NCI-H2029 (cell line): ENCODE measurements at regions not wholly inside any gene's neighbourhood (a gene's known extent, or its start where the extent isn't known, plus 50 kb on each side); places are given as distances from the start of the nearest gene placed in this dataset.

Experiments
- DNase-seq: peaks from one replicate; lab custom pipeline; 2025; lab: John Stamatoyannopoulos, UW

- DNase-seq = no peak
Measured at GRCh38 chr2:196535061-196535460, 104.5 kb upstream of the CCDC150 start.

- no peak for DNase-seq
Measured at GRCh38 chr2:196535742-196536141, 103.8 kb upstream of the CCDC150 start.

GRCh38 chr2:196537311-196537710, 102.2 kb upstream of the CCDC150 start:
- no peak for DNase-seq

DNA sequence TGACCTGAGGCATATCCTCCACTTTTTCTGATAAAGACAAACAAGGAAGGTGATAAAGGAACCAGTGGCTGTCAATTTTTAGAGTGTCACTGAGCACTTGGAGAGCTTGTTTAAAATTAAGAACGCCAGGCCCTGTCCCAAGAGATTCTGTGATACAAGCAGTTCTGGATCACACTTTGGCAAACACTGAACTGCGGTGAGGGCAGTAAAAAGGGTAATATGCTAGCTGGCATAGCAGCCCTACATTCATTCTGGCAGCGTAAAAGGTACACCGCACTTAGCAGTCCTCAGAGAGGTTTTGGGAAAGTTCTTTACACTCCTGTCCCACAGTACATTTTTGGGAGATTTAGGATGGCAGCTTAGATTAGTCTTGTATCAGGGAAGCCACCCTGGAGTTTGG, 101.3 kb upstream of the CCDC150 start:
- DNase-seq = no peak

DNA sequence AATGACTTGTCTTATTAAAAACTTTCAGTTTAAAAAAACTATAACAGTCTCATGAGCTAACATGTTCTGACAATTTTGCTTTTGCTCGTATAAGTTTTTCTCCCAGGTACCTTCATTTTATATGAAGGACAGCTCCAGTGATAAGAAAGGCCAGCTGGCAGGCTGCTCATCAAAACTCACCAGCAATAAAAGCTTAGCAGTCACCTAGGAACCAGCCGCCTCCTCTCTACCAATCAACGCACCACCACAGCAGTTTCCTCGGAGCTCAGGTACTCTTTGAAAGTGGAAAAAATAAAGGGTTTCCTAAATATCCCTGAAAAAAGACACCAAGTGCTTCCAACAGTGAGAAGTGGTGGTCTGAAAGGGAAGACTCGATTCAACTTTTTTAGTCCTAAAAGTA, 100.9 kb upstream of the CCDC150 start:
- DNase-seq = no peak

- DNase-seq = no peak
Measured at GRCh38 chr2:196544906-196545433, 94.5 kb upstream of the CCDC150 start.

GRCh38 chr2:196546151-196546919, 93.2 kb upstream of the CCDC150 start:
- no peak for DNase-seq

- DNase-seq = no peak
Measured at GRCh38 chr2:196549052-196549451, 90.5 kb upstream of the CCDC150 start.

DNA sequence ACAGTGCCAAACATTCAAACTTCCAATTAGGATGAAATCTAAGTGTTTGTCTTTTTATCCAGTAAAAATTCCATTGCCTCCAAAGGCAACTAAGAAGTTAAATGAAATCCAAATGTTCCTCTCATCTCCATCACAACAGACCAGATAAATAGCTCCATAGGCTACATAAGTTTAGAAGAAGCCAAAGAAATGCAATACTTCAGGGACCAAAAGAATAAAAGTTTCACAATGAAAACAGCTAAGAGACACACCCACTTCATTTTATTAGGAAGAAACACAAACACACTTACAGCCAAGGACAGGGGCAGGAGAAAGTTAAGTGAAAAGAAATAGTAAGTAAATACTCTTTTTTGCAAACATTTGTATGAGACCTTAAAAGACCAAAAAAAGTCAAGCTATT, 88.5 kb upstream of the CCDC150 start:
- DNase-seq = no peak

DNA sequence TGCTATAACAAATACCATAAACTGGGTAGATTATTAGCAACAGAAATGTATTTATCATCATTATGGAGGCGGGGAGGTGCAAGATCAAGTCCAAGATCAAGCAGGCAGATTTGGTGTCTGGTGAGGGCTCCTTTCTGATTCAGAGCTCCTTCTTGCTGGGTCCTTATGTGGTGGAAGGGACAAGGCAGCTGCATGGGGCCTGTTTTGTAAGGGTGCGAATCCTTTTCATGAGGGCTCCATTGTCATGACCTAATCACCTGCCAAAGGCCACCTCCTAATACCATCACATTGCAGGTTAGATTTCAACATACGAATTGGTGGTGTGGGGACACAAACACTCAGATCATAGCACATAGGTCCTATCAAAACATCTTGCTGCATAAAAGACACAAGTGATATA, 84.4 kb upstream of the CCDC150 start:
- DNase-seq = no peak

DNA sequence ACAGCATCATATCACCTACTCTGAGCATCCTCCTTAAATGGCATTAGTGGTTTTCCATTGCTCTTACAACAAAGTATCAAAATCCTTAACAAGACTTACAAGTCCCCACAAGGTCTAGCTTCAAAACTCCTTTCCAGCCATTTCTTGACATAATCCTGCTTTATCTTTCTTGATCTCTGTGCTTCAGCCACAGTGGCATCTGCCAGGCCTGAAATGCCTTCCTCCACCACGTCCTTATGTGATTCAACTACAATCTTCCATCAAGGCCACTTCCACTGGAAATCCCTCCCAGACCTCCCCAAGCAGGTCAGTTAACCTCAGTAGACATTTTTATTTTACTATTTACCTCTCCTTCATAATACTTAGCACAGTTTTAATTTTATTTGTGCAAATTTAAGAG, 83.8 kb upstream of the CCDC150 start:
- no peak for DNase-seq

DNA sequence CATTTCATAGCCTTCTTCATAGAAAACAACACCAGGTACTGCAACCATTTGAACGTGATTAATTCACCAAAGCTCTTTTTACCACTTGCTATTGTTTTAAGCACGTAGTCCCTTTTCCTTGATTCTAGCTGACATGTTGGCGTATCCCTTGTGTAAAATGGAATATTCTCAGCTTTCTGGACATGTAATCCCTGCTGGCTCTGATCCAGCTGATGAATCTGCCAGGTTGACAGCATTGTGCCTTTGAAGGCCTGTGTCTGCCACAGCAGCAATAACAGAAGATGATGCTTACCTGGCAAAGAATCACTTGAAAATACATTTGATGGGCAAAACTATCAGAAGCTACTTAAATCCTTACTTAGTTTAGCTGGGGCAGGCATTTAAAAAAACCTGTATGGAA, 81.0 kb upstream of the CCDC150 start:
- DNase-seq = no peak

GRCh38 chr2:196563876-196564275, 75.6 kb upstream of the CCDC150 start:
- DNase-seq = no peak

- DNase-seq = no peak
Measured at GRCh38 chr2:196565106-196565765, 74.3 kb upstream of the CCDC150 start.

- no peak for DNase-seq
Measured at GRCh38 chr2:196565982-196566381, 73.5 kb upstream of the CCDC150 start.

- peak; percentile 66 for DNase-seq
Measured at GRCh38 chr2:196566961-196567666, 72.4 kb upstream of the CCDC150 start.

GRCh38 chr2:196568506-196568905, 71.0 kb upstream of the CCDC150 start:
- no peak for DNase-seq

- no peak for DNase-seq
Measured at GRCh38 chr2:196584903-196585302, 54.6 kb upstream of the CCDC150 start.

DNA sequence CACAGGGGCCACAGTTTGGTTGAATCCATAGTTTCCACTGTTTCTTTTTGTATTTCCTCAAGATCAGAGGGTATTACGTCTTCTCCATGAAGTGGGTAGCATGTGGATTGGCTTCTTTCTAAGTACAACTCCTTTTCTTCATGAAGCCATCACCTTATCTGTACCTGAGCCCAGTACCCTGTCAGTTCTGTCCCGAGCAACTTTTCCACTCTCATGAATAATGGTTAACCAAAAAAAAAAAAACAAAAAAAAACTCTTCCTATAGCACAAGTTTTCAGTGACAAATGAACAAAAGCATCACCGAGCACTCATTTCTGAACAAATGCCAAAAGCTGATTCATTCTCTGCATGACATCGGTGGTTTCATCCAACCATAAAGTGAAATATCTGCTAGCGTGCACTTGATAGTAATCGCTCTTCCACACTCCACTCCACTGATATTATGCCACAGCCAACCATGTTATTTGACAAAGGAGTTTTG, 53.0 kb upstream of the CCDC150 start:
- DNase-seq = no peak

DNA sequence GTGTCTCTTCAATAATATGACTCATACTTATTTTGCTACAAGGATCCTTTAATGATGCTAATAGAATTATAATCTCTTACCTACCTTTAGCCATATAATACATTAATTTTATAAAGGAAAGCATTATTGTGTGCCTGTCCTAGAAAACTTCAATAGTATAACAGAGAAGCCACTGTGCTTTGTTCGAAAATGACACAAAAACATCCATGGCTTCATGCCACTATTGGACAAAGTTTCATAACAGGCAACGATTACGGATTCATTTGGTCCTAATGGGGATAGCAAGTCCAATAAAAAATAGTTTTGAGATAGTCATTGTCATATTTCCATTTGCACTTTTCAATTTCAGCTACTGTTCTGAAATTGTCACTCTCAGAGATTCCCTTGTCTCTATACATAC, 52.5 kb upstream of the CCDC150 start:
- no peak for DNase-seq

GRCh38 chr2:196587739-196588138, 51.8 kb upstream of the CCDC150 start:
- no peak for DNase-seq

DNA sequence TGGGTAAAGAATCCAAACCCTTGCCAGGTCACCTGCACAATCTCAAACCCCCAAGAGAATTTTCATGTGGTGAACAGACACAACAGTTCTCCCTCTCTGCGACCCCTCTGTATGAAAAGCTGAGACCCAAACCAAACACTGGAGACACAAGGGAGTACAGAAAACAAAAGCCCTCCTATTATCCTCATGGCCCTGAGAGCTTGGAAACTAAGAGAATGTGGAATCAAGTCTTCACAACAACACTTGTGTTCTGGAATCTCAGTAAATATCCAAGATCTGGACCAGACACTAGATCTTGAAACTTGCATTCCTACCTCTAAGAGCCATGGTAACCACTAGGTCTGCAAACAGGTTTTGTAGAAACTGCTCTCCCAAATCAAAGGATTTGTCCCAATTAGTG, 50.1 kb upstream of the CCDC150 start:
- DNase-seq = no peak
